ENCODE measurements at regions not wholly inside any gene's neighbourhood (a gene's known extent, or its start where the extent isn't known, plus 50 kb on each side); places are given as distances from the start of the nearest gene placed in this dataset.

DNA sequence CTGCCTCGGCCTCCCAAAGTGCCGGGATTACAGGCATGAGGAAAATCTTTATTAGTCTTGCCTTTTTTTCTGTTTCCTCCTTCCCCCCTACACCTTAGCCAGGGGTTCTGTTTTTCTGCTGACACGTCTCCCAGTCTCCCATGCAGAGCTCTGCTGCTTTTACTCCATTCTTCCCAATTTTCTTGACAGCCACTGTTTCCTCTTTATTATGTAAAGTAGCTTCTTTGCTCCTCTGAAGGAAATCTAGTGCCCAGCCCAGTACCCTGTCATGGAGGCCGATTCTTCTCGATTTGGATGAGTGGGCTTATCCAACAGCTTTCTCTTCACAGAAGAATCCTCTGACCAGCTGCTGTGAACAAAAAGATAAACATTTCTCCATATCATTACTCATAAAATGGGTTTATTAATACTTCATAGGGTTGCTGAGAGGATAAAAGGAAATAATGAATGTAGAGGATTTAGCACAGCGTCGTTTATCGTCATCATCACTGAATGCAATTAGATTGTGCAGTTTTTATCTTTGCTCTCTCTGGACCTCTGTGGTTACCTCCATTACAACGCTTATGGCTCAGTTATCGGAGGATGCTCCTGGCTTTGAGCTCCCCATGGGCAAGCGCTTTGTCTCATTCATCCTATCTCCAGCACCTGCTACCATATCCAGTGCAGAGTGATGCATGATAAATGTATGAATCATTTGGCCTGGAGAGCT lies 375.6 kb upstream of the C11orf87 start:
- DNase-seq: no peak

DNA sequence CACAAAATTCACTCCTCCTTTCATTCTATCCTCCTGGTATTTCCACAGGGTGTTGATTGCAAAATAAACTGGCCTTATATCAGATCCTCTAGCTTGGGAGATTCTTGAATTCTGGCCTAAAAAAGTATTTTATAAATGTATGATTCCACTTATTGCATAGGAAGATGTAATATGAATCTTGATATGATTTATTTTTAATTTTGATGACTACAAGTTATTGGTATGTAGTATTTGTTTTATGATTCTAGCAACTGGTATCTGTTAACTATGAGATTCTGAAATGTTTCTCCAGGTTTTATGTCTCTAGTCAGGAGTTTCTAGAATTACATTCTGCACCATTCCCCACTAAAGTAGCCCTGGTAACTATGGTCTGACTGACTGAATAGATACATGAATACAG lies 373.9 kb upstream of the C11orf87 start:
- no peak for DNase-seq

- DNase-seq: no peak
Measured at GRCh38 chr11:109051200-109051599, 370.8 kb upstream of the C11orf87 start.

DNA sequence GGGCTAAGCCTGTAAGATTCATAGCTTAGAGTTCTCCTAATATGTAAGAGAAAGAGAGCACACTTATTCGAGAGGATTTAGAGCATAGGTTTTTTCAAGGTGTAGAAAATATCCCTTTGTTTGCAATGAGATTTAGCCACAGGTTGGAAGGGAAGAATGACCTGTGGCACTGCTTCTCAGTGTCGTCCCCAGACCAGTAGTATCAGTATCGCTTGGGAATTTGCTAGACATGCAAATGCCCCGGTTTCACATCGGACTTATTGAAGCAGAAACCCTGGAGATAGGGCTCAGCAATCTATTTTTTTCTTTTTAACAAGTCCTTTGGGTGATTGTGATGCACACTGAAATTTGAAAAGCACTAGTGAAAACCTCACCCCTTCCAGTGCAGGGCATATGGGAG lies 362.6 kb upstream of the C11orf87 start:
- no peak for DNase-seq

DNA sequence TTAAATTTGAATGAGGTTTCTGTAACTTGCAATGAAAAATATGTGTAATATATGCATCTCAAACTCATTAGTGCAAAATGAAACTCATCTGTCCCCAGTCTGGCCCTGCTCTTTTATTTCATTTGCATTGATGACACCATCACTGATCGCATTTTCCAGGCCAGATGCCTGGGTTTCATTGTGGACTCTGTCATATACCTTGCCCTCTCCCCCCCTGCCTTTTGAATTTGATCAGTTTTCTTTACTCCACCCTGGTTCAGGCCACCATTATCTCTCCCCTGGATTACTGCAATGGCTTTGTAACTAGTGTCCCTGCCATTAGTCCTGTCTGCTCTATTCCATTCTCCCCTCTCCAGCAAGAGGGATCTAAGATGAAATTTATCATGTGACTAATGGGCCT lies 360.6 kb upstream of the C11orf87 start:
- DNase-seq: no peak

DNA sequence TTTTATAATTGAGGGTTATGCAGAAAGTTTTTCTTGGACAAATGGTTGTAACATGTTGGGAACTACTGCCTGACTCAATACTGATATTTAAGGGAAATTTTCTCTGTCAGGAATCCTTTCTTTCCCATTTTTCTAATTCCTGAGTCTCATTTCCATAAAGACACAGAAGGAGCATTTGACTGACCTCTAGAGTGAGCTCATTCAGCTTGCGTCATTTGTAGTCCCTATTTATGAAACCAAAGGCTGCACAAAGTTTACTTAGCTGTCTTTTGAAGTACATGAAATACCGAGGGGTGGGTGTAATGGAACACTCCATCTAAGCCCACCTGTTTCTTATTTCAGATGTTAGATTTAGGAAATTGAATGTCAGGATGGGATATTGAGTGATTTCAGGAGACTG lies 359.5 kb upstream of the C11orf87 start:
- no peak for DNase-seq

GRCh38 chr11:109062871-109063270 lies 359.1 kb upstream of the C11orf87 start:
- no peak for DNase-seq

DNA sequence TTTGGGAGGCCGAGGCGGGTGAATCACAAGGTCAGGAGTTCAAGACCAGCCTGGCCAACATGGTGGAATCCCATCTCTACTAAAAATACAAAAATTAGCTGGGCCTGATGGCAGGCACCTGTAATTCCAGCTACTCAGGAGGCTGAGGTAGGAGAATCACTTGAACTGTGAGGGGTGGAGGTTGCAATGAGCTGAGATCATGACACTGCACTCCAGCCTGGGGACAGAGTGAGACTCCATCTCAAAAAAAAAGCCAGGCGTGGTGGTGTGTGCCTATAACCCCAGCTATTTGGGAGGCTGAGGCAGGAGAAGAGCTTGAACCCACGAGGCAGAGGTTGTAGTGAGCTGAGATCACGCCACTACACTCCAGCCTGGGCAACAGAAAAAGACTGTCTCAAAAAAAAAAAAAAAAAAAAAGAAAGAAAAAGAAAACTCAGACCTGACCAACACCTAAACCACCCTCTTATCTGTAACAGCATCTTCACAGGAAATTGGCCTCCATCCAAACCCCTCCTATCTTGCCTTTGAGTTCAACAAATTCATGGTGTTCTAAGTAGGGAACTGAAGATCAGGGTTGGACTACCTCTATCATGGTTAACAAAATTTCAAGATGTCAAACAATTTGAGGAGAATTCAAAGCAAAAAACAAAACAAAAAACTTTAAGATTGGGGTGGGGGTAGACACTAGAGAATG lies 357.2 kb upstream of the C11orf87 start:
- peak; percentile 20 for DNase-seq

DNA sequence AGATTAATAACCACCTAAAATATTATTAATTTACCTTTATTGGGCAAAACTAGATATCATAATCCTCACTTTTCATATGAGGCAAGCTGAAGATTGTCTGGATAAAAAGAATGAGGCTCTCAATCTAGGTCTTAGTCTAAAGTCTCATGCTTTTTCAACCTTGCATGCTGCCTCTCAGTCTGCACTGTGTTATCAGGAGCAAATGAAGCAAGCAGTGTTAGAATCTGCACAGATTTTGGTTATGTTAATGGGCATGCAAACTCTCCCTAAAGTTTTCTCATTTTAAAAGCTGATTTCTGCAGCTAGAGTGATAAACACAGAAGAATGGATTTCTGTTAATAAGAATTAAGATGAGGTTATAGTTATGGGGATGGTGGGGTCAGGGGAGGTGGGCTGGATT lies 350.7 kb upstream of the C11orf87 start:
- no peak for DNase-seq

DNA sequence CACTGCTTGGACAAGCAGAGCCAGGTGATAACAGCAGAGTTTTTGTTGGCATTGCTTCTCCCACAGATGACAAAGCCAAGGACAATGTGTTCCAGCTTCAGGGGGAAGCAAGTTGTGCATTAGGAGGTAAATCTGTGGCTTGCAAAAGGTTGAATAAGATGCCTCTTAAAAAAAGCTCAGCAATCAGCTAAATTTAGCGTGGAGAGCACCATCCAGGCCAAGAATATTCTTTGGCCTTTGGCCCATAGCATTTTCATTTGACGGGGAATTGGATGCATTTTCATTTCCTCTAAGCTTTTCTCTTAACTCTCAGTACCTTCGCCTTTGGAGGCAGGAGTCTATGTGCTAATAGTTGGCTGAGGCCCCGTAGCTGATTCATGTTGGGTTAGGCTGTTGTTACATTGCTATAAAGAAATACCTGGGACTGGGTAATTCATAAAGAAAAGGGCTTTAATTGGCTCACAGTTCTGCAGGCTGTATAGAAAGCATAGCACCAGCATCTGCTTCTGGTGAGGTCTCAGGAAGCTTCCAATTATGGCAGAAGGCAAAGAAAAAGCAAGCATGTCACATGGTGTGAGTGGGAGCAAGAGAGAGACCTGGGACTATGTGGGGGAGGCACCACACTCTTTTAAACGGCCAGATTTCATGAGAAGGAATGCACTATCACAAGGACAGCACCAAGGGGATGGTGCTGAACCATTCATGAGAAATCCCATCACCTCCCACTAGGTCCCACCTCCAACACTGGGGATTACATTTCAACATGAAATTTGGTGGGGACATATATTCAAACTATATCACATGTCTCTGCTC lies 350.1 kb upstream of the C11orf87 start:
- no peak for DNase-seq

- no peak for DNase-seq
Measured at GRCh38 chr11:109073032-109073822, 348.8 kb upstream of the C11orf87 start.

DNA sequence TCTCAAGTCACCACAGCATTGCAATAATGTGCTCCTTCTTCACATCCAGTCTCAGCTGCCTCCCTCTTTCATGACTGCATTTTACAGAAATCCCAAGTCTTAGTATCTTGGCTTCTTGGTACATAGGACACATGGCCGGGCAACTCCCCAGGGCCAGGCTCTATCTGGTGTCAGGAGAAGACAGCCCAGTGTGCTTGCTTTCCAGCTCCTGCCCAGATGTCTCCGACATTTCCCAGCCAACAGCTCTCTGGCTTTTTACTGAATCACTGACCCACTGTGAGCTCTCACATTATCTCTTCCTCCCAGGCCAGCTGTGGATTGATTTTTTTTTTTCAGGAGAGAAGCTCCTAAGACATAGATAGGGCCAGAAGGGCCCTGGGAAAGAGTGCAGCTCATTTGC lies 346.0 kb upstream of the C11orf87 start:
- no peak for DNase-seq

DNA sequence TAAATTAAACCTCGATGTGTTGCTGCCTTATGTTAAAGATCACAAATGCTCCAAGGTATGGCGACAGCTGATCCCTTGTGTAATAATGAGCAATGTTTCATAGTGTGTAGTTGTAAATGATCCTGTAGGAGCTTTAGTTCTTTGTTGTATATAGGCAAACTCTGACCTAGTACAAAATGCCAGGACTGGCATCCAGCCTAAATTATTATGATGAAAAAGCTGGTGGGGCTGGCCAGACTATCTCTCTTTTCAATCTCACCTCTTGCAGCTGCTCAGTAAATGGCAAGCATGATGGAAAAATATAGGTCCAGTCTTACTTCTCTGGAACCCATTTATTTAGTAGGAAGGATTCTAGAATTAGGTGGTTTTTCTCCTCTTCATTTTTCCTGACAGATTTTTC lies 345.1 kb upstream of the C11orf87 start:
- no peak for DNase-seq

DNA sequence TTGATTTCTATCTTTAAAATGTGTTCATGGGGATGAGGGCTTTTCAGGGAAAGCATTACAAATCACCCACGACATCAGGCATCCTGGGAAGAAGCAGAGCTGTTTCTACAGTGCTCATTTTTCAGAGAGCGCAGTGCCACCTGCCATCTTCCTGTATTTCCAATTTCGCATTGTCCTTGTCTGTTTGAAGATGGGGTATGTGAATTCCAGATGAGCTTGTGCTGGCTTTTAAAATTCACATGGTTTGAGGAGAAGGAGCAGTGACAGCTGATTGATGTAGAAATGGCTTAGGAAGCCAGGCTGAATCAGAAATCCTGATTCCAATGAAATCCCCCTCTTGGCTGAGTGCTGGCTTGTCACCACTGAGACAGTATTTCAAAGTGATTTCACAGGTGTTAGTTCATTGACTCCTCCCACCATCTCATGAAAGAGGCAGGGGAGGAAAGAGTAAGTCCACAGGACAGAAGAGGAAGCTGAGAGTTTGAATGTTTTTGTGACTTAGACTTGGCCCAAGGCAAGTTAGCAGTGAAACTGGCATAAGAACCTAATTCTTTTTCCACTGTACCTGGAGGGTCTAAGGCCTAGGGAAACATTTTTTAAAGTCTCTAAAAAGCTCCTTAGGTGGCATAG lies 344.6 kb upstream of the C11orf87 start:
- DNase-seq: no peak

- DNase-seq: no peak
Measured at GRCh38 chr11:109085708-109086373, 336.1 kb upstream of the C11orf87 start.

GRCh38 chr11:109086931-109087330 lies 335.1 kb upstream of the C11orf87 start:
- DNase-seq: no peak

DNA sequence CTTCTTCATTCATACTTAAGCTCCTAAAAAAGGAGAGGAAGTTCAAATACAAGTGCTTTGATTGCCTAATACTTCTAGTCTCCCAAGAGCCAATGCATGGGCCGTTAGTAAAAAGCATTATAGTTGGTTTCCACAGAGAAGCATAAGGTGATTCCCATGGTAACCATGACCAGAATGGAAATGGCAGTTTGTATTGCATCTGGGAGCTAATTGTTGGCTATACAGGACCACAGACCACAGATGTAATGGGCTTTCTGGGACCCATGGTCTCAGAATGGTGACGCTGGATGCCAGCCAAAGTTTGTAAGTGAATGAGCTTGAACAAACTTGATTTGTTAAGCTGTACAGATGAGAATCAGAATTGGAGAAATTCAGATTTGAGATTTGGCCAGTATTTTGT lies 333.9 kb upstream of the C11orf87 start:
- DNase-seq: no peak

DNA sequence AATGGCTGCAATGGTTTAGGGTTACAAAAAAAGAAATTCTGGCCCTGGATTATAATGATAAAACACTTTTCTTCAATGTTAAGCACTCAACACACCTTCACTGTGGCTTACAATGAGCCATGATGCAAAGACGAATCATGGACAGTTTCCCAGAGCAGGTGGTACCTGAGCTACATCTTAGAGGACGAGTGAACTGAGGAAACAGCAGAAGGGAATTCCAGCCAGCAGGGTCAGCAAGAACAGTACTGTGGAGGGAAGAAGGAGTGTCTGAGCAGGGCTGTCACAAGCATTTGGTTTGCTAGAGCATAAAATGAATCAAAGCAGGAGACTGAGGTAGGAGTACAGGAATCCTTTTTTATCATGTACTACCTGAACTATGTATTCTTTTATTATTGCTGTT lies 332.8 kb upstream of the C11orf87 start:
- no peak for DNase-seq

- DNase-seq: no peak
Measured at GRCh38 chr11:109093354-109093753, 328.6 kb upstream of the C11orf87 start.

DNA sequence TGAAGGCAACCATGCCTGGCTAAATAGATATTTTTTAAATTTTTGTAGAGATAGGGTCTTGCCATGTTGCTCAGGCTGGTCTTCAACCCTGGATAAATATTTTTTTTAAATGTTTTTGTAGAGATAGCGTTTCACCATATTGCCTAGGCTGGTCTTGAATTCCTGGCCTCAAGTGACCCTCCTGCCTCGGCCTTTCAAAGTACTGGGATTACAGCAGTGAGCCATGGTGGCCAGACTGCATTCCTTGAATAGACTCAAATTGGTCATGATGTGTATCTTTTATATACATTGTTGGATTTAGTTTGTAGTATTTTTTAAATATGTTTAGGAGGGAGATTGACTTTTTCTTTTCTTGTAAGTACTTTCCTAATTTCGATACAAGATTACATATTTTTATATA lies 325.7 kb upstream of the C11orf87 start:
- DNase-seq: no peak

GRCh38 chr11:109106151-109106906 lies 315.7 kb upstream of the C11orf87 start:
- DNase-seq: no peak

Measured in NCI-H2029 (cell line).